Osteoblast (primary cell): ENCODE measurements at regions not wholly inside any gene's neighbourhood (a gene's known extent, or its start where the extent isn't known, plus 50 kb on each side); places are given as distances from the start of the nearest gene placed in this dataset.

ENCODE experiments used
- DNase-seq: peaks from one replicate; pipeline ENCODE4 v3.0.0; 2011; ENCODE audit warnings: low spot score, mixed read lengths; ENCODE audit not compliant: insufficient read length; ENCODE audit errors: missing footprints
- H2AFZ ChIP-seq: 2 replicates; pipeline ENCODE4 v1.6.0; 2011; ENCODE audit warnings: mild to moderate bottlenecking, low read length
- H3K27ac ChIP-seq: 2 replicates; pipeline ENCODE4 v1.5.1; 2011; ENCODE audit warnings: mild to moderate bottlenecking, low read depth, low read length, moderate library complexity
- H3K27me3 ChIP-seq: 2 replicates; pipeline ENCODE4 v1.6.0; 2012; ENCODE audit warnings: mild to moderate bottlenecking, control low read depth, inconsistent platforms, low read length, moderate library complexity; ENCODE audit not compliant: insufficient read depth
- H3K36me3 ChIP-seq: 2 replicates; pipeline ENCODE4 v1.5.1; 2011; ENCODE audit warnings: mild to moderate bottlenecking, low read length, control low read depth, moderate library complexity; ENCODE audit not compliant: insufficient read depth
- H3K4me1 ChIP-seq: 2 replicates; pipeline ENCODE4 v1.5.1; 2011; ENCODE audit warnings: mild to moderate bottlenecking, low read length, control low read depth, moderate library complexity; ENCODE audit not compliant: insufficient read depth
- H3K4me2 ChIP-seq: 2 replicates; pipeline ENCODE4 v1.6.0; 2011; ENCODE audit warnings: mild to moderate bottlenecking, low read length; ENCODE audit not compliant: insufficient read depth
- H3K4me3 ChIP-seq: fragments of 200-600 bp; sonication (generic); 3 replicates; pipeline ENCODE4 v1.5.1; 2012; ENCODE audit warnings: mild to moderate bottlenecking, low read length, inconsistent platforms; ENCODE audit not compliant: insufficient read depth
- H3K79me2 ChIP-seq: 2 replicates; pipeline ENCODE4 v1.6.0; 2012; ENCODE audit warnings: mild to moderate bottlenecking, low read length, control low read depth, inconsistent platforms; ENCODE audit not compliant: insufficient read depth
- H3K9me3 ChIP-seq: 2 replicates; pipeline ENCODE4 v1.5.1; 2011; ENCODE audit warnings: low read depth, low read length, control low read depth
- H4K20me1 ChIP-seq: 2 replicates; pipeline ENCODE4 v1.6.0; 2012; ENCODE audit warnings: mild to moderate bottlenecking, low read length, control low read depth; ENCODE audit not compliant: insufficient read depth
- CTCF ChIP-seq: IDR thresholded peaks from 2 replicates; pipeline ENCODE4 v1.5.1; 2011; ENCODE audit warnings: mild to moderate bottlenecking, low read depth, low read length, moderate library complexity; ENCODE audit errors: extremely low read depth

- Histone ChIP-seq H3K27me3 (no peaks in the 10 kb centered on the region), H3K4me1 (peaks cover 4% of the 10 kb centered on the region), H4K20me1 (no peaks in the 10 kb centered on the region), H3K9me3 (no peaks in the 10 kb centered on the region), H2AFZ (no peak overlapping the region), H3K79me2 (no peaks in the 10 kb centered on the region), H3K27ac (no peak overlapping the region), H3K36me3 (no peaks in the 10 kb centered on the region), H3K4me2 (no peak overlapping the region), H3K4me3 (no peak overlapping the region)
- TF ChIP-seq CTCF = no peak
- no peak for DNase-seq
Observed at GRCh38 chr2:16604236-16604635, 61.4 kb downstream of the CYRIA start.

GRCh38 chr2:16591370-16591933, 74.2 kb downstream of the CYRIA start:
- Histone ChIP-seq H3K79me2 (no peaks in the 10 kb centered on the region), H2AFZ (no peak overlapping the region), H3K27me3 (no peaks in the 10 kb centered on the region), H3K27ac (no peak overlapping the region), H3K9me3 (no peaks in the 10 kb centered on the region), H4K20me1 (no peaks in the 10 kb centered on the region), H3K4me1 (no peaks in the 10 kb centered on the region), H3K36me3 (no peaks in the 10 kb centered on the region), H3K4me3 (no peak overlapping the region), H3K4me2 (no peak overlapping the region)
- TF ChIP-seq CTCF = no peak
- DNase-seq = no peak

- H3K27me3 ChIP-seq = no peaks in the 10 kb centered on the region
- H3K9me3 ChIP-seq = no peaks in the 10 kb centered on the region
- no peak overlapping the region for H2AFZ ChIP-seq
- no peak overlapping the region for H3K4me3 ChIP-seq
- H3K27ac ChIP-seq = no peak overlapping the region
- no peaks in the 10 kb centered on the region for H3K79me2 ChIP-seq
- no peak for DNase-seq
- no peak for TF ChIP-seq CTCF
- no peaks in the 10 kb centered on the region for H3K36me3 ChIP-seq
- no peaks in the 10 kb centered on the region for H3K4me1 ChIP-seq
- H4K20me1 ChIP-seq = no peaks in the 10 kb centered on the region
- H3K4me2 ChIP-seq = no peak overlapping the region
Observed at GRCh38 chr2:16589465-16589864, 76.2 kb downstream of the CYRIA start.

- H3K27me3 ChIP-seq = no peaks in the 10 kb centered on the region
- no peak for DNase-seq
- no peaks in the 10 kb centered on the region for H3K9me3 ChIP-seq
- H4K20me1 ChIP-seq = no peaks in the 10 kb centered on the region
- H3K4me2 ChIP-seq = no peak overlapping the region
- H3K4me3 ChIP-seq = no peak overlapping the region
- no peaks in the 10 kb centered on the region for H3K4me1 ChIP-seq
- H3K36me3 ChIP-seq = no peaks in the 10 kb centered on the region
- H3K27ac ChIP-seq = no peak overlapping the region
- no peak for TF ChIP-seq CTCF
- H3K79me2 ChIP-seq = no peaks in the 10 kb centered on the region
- H2AFZ ChIP-seq = no peak overlapping the region
Observed at GRCh38 chr2:16588565-16588964, 77.1 kb downstream of the CYRIA start.
